Activated naive CD4-positive, alpha-beta T cell (primary cell): ENCODE measurements at regions not wholly inside any gene's neighbourhood (a gene's known extent, or its start where the extent isn't known, plus 50 kb on each side); places are given as distances from the start of the nearest gene placed in this dataset.
"Not testable (repeated sequence)": the region's sequence is repeated elsewhere in the genome, so short reads cannot be mapped to it uniquely, and the experiment has no call there.

ENCODE experiments used
- DNase-seq, 4 experiments: peaks; one replicate each; lab custom pipeline; 2025; lab: John Stamatoyannopoulos, UW

GRCh38 chrX:40530509-40530908 is 50.3 kb upstream of the ATP6AP2 start:
- no peak for DNase-seq

DNA sequence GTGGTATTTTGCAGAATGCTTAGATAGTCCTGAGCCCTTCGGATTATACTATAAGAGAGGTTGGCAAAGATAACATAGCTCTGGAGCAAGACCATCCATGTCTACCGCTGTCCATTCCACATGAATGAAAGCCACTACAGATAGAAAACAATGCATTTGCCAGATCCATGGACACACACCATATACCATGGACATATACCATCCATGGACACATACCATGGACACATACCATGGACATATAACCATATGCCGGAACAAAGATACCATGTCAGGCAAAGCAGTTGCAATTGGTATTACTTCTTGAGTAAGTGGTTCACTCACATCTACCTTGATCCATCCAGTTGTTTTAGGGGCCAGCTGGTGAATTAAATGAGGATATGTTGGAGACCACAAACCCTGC is 53.2 kb upstream of the ATP6AP2 start:
- DNase-seq, result no peak

- DNase-seq, result no peak
Measured at GRCh38 chrX:40526412-40526811, 54.4 kb upstream of the ATP6AP2 start.

- not testable (repeated sequence) for DNase-seq
Measured at GRCh38 chrX:40525901-40526300, 54.9 kb upstream of the ATP6AP2 start.

- no peak for DNase-seq
Measured at GRCh38 chrX:40524423-40524822, 56.3 kb upstream of the ATP6AP2 start.

- no peak for DNase-seq
Measured at GRCh38 chrX:40523852-40524251, 56.9 kb upstream of the ATP6AP2 start.

- DNase-seq, result no peak
Measured at GRCh38 chrX:40521868-40522450, 58.8 kb upstream of the ATP6AP2 start.

DNA sequence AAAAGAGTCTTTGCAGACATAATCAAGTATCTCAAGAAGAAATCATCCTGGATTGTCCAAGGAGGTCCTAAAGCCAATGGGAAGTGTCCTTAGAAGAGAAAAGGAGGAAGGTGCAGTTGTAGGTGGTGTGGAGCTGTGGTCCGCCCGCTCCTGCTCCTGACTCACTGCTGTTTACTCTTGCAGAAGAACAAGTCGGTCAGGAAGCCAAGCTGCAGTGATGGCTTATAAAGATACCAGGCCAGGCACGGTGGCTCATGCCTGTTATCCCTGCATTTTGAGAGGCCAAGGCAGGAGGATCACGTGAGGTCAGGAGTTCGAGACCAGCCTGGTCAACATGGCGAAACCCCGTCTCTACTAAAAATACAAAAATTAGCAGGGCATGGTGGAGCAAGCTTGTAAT is 66.4 kb upstream of the ATP6AP2 start:
- no peak for DNase-seq

DNA sequence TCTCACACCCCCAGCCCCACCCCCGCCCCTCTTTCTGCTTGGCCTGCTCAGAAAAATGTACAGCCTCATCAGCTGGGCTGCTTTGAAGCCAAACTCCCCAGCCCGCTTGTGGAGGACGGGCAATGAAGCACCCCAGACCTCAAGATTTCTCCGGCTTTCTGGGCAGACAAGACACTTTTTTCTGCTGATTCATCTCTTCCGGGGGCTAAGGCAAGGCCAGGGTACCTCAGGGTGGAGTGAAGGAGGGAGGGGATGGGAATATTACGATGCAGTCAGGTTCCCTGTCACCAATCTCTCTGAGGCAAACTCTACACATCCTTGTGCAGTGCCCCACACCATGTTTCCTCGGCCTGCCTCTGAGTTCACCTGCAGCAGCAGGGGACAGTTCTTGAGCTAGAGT is 66.9 kb upstream of the ATP6AP2 start:
- DNase-seq, result no peak

DNA sequence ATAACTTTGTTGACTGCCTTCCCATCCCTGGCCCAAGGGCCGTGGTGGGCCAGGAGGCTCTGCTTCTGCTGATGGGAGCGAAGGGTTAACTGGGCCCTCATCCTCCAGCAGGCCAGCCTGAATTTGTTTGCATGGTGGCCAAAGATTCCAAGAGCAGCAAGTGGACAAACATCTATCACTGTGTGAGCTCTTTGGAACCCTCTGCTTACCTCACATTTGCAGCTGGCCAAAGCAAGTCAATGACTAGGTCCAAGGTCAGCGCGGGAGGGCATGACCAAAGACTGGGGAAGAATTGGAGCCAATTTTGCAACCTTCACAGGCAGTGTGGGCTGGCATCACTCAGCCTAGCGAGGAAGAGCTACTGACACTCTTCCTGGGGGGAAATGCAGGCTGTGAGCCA is 67.8 kb upstream of the ATP6AP2 start:
- no peak for DNase-seq

DNA sequence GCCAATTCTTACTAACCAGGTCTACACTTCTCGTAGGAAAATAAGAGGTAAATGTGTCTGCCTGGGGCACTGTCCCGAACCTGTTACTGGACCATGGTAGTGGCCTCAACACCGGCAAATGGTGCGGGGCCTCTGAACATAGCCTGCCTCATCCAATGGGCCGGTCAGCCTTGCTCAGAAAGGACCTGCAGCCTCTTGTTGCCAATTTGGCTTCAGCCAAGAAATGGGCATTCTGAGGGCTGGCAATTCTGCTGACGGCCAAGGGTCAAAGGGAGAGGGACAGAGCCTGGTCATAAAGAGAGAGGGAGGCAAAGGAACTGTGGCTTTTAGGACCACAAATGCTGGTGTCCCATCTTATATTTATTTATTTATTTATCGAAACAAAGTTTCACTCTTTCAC is 69.5 kb upstream of the ATP6AP2 start:
- no peak for DNase-seq

DNA sequence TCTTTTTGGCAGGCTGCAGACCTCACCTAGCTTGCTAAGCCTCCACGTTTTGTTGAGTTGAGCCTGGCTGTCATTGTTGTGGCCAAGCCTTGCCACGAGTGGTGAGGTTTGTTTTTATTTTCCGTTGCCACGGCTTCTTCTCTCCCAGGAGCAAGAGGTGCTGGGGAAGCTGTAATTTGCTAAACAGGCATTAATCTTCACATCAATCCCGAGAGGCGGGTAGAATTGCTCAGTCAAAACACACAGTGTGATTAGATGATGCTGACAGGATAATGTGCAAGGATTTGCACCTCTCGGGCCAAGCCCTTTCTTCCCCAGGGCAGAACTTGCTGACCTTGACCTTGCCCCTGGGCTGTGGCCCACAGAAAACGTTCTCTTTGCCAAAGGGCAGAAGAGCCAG is 72.2 kb upstream of the ATP6AP2 start:
- DNase-seq, result no peak

DNA sequence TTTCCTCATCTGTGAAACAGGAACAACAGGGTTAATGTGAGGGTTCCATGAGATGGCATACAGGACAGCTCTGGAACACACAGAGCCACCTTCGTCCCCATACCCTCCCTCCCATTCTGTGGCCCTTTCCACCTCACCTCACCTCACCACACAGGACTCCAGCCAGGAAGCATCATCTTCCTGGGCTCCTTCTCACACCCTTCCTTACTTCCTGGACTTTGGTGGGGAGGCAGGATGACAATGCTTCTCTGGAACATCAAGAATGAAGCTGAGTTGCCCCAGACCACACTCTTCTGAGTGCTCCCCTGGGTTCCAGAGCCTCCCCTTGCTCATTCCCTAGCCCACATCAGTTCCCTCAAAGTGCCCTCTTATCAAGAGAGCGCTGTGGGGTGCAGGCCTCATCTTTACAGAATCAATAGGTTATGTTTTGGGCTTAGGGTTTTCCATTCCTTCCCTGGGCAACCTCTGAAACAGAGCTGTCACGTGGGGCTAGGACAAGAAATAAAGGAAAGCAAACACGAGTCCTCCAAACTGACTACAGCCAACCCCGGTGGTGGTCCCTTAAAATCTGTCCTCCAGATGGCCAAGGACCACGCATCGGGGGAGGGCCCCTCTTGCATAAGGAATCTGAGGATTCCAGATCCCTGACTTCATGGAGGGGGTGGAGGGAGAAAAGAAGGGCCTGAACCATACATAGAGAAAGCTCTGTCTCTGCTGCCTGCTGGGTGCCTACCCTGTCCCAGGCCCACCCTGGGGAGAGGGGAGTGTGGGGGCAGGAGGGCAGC is 74.4 kb upstream of the ATP6AP2 start:
- DNase-seq, result no peak

DNA sequence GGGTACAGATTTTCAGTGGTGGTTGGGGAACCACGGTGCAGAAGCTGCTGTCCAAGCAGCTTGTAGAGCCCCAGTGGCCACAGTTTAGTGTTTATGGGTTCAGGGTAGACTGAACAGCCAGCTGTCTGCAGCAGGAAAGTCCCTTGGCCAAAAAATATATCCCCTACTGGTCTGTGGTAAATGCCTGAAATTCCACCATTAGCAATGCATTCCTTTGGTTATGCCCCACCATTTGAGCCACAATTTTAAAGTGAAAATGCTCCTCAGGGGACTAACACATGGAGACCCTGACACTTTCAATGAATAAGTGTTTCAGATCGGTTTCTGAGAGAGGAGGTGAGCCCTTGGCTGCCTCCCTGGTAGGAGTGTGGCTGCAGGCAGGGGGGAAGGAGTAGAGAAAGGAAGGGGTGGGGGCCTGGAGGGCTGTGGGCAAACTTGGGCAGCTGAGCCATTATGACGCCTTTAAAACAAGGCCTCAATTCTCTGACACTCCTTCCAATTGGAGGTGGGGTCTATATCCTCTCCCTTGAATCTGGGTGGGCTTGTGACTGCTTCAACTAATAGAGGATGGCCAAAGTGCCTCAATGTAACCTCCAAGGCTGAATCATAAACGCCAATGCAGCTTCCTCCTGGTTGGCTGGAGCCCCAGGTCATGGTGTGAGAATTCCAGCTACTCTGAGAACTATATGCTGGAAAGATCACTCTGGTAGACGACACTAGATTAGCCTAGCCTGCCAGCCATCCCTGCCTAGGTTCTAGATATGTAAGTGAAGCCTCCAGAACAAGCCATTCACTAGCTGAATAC is 75.8 kb upstream of the ATP6AP2 start:
- DNase-seq, result no peak

DNA sequence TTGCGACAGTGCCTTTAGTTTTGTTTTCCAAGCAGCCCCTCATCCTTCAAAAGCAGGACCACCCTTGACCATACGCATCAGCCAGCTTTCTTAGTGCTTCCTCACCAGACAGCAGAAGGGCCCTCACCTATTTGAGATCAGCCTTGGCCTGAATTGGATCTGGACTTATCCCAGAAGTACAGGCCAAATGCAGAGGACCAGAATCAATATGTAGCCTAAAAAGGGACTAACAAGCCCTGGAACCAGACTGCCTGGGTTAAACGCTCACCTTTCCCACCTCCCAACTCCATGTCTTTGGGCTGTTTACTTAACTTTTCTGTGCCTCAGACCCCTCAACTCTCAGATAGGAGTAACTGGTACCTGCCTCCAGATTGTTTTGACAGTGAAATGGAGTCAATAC is 77.7 kb upstream of the ATP6AP2 start:
- DNase-seq, result no peak

DNA sequence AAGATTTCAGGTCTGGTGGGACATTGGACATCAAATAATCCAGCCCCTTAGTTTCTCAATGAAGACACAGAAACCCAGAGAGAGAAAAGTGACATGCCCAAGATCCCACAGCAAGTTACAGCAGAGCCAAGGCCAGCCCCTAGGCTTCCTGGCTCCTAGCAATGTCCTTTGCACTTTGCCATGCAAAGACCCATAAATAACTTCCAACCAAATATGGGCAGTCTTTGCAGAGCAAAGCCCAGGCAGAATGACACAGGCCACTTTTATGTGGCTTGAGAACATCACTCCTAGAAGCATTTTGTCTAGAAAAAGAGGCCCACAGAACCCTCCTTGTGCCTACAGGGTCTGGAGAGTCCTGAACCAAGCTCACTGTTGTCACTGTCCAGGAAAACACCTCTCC is 78.1 kb upstream of the ATP6AP2 start:
- DNase-seq, result no peak

DNA sequence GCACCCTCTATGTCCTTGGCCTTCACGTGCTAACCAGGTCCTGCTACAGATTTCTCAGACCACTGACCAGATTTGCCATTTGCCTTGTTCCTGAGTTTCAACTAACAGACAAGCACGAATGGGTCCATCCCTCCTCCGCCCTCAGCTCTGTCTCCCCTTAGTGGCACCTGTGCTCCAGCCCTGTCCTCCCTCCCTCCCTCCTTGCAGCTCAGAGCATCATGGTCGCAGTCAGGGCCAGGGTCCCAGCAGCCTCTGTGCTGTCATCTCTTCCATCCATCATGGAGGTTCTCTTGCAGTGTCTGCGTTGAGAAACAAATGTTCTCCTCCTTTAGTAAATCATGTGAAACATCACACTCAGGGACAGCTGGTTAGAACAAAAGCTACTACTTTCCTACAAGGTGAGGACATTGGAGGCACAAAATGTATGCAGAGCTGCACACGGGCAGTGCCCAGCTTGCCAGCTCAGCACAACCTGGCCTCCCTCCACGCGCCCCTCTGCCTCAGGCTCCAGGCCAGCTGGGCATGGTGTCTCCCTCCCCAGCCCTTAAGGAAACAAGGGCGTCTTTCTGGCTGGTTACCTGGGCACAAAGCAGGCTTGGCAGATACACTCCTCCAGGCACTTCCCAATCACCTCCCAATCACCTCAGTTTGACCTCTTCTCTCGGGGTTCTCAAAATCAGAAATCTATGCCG is 79.5 kb upstream of the ATP6AP2 start:
- no peak for DNase-seq

DNA sequence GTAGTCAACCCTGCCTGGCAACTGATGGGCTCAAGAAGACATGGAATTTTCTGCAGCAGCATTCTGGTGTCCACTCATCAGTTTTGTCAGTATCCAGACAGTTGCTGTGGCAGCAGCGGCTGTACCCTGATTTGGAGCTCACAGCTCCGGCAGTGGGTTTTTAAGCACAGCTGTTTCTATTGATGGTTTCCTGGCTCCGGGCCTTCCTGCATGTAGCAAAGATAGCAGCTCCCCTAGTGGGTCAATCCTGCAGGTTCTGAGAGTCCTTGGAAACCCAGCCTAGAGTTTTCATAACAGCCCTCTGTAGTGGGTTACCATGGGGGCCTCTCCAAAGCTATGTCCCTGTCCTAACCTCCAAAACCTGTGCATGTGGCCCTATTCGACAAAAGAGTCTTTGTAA is 84.0 kb upstream of the ATP6AP2 start:
- DNase-seq, result no peak

DNA sequence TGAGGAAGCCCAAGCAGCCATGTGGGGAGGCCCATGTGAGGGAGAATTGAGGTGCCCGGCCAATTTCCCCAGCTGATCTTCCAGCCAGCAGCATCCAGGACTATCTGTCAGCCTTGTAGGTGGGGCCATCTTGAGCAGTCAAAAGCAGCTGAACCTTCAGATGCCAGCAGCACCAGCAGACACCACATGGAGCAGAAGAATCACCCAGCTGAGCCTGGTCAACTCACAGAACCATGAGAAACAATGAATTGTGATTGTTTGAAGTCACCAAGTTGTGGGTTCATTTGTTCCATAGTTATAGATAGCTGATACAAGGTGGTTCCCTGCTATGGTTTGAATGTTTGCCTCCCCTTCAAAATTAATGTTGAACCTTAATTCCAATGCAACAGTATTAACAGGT is 85.1 kb upstream of the ATP6AP2 start:
- no peak for DNase-seq

GRCh38 chrX:40494005-40494404 is 86.8 kb upstream of the ATP6AP2 start:
- no peak for DNase-seq

GRCh38 chrX:40488296-40488695 is 92.5 kb upstream of the ATP6AP2 start:
- no peak for DNase-seq

DNA sequence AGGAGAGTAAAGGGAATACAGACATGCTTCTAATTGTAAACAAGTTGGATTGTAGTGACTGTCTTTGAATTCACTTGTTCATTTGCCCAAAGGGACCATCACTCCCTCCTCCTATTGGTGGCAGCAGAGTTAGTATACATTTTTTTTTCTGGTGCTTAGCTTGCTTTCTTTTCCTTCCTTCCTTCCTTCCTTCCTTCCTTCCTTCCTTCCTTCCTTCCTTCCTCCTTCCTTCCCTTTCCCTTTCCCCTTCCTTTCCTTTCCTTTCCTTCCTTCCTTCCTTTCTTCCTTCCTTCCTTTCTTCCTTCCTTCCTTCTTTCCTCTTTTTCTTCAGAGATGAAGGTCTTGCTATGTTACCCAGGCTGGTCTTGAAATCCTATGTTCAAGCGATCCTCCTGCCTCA is 94.8 kb upstream of the ATP6AP2 start:
- no peak for DNase-seq
